HepG2 (cell line): ENCODE measurements at regions not wholly inside any gene's neighbourhood (a gene's known extent, or its start where the extent isn't known, plus 50 kb on each side); places are given as distances from the start of the nearest gene placed in this dataset.

Source experiments
- ATAC-seq: fragments of 200-7000 bp; cut with Tn5 transposase; 3 replicates; pipeline ENCODE4 v1.9.1; 2020; ENCODE audit warnings: mild to moderate bottlenecking, moderate library complexity
- BruUV-seq: library from RNA; stranded (reverse); fragments of 400-500 nt; replicated peaks from 2 replicates; lab custom pipeline; 2021; lab: Mats Ljungman, UMichigan
- CTCF ChIA-PET: fragments of 300-600 bp; formaldehyde crosslinking; extraction: SDS; loops from one replicate; lab custom pipeline; 2021; ENCODE audit warnings: low total read pairs, inconsistent platforms, low intra/inter-chr PET ratio; lab: Yijun Ruan, JAX
- POLR2A ChIA-PET: fragments of 350-600 bp; sonication (Branson Sonifier 250); formaldehyde crosslinking; loops from one replicate; lab custom pipeline; 2020; ENCODE audit warnings: antibody characterized with exemption, inconsistent platforms; lab: Yijun Ruan, JAX
- DNase-seq: peaks from one replicate; pipeline ENCODE4 v3.0.0-alpha.2; 2015; ENCODE audit warnings: low spot score
- FAIRE-seq: peaks from 3 replicates; lab custom pipeline; 2011; peaks lifted over from hg19 to GRCh38; lab: Jason Lieb, UNC
- H2AFZ ChIP-seq: one replicate; pipeline ENCODE4 v1.6.1; 2011; ENCODE audit warnings: low read length, inconsistent platforms
- H3K27ac ChIP-seq: fragments of 300-600 bp; 3 replicates; pipeline ENCODE4 v1.8.0; 2011; ENCODE audit warnings: mixed run types, mild to moderate bottlenecking, mixed read lengths, low read length, inconsistent platforms; ENCODE audit not compliant: insufficient read depth; ENCODE audit errors: extremely low read length
- H3K27me3 ChIP-seq, 2 experiments: fragments of 200-600 bp in 1 of 2; 2 replicates in 1 of 2; 3 replicates in 1 of 2; pipeline versions ENCODE4 v1.6.0 to v1.8.0; 2011; ENCODE audit warnings: low read length in 2 of 2, mild to moderate bottlenecking in 2 of 2, moderate library complexity in 2 of 2, inconsistent platforms in 1 of 2; ENCODE audit not compliant: insufficient read depth in 2 of 2, control insufficient read depth in 1 of 2
- H3K36me3 ChIP-seq, 2 experiments: fragments of 200-600 bp in 1 of 2; replicated peaks in 1 of 2; 2 replicates in 1 of 2; 3 replicates in 1 of 2; pipeline versions ENCODE4 v1.5.1 to v1.8.0; 2011; ENCODE audit warnings: low read length in 2 of 2, inconsistent platforms in 1 of 2; ENCODE audit not compliant: insufficient read depth in 2 of 2, control insufficient read depth in 1 of 2
- H3K4me1 ChIP-seq: 2 replicates; pipeline ENCODE4 v1.5.1; 2012; ENCODE audit warnings: low read length, inconsistent platforms; ENCODE audit not compliant: insufficient read depth
- H3K4me2 ChIP-seq: 2 replicates; pipeline ENCODE4 v1.6.0; 2011; ENCODE audit warnings: low read depth, low read length, inconsistent platforms
- H3K4me3 ChIP-seq, 3 experiments: fragments of 200-600 bp in 1 of 3; sonication (generic), shearing (Covaris generic) in 1 of 3; replicated peaks in 1 of 3; 2 replicates each; pipeline ENCODE4 v1.5.1; 2011 to 2016; ENCODE audit warnings: low read length in 3 of 3, inconsistent platforms in 2 of 3, low read depth in 2 of 3, mild to moderate bottlenecking in 2 of 3, control low read depth in 1 of 3, mixed read lengths in 1 of 3; ENCODE audit not compliant: insufficient read depth in 1 of 3
- H3K79me2 ChIP-seq: one replicate; pipeline ENCODE4 v1.6.1; 2011; ENCODE audit warnings: low read length, inconsistent platforms; ENCODE audit not compliant: insufficient read depth
- H3K9ac ChIP-seq: 2 replicates; pipeline ENCODE4 v1.6.0; 2011; ENCODE audit warnings: mild to moderate bottlenecking, low read depth, low read length, inconsistent platforms; ENCODE audit not compliant: insufficient read depth
- H3K9me3 ChIP-seq: 2 replicates; pipeline ENCODE4 v1.5.1; 2012; ENCODE audit warnings: mild to moderate bottlenecking, low read length
- H4K20me1 ChIP-seq: 2 replicates; pipeline ENCODE4 v1.6.0; 2011; ENCODE audit warnings: inconsistent platforms, mild to moderate bottlenecking, low read length, moderate library complexity; ENCODE audit not compliant: insufficient read depth
- ARNTL ChIP-seq: sonication (generic); formaldehyde crosslinking; IDR thresholded peaks from 2 replicates; pipeline ENCODE4 v1.4.0; 2020; ENCODE audit warnings: mild to moderate bottlenecking, missing genetic modification reagents
- ERF ChIP-seq: IDR thresholded peaks from 2 replicates; pipeline ENCODE4 v1.6.1; 2018; ENCODE audit warnings: missing biosample characterization, missing genetic modification reagents
- GPN1 ChIP-seq: sonication (generic); formaldehyde crosslinking; IDR thresholded peaks from 2 replicates; pipeline ENCODE4 v1.5.1; 2020; ENCODE audit warnings: missing genetic modification reagents, borderline replicate concordance
- IKZF4 ChIP-seq: sonication (generic); formaldehyde crosslinking; IDR thresholded peaks from 2 replicates; pipeline ENCODE4 v1.5.1; 2020; ENCODE audit warnings: borderline replicate concordance, mild to moderate bottlenecking, low read depth, missing genetic modification reagents; ENCODE audit errors: not compliant biosample characterization
- SMAD1 ChIP-seq: sonication (generic); formaldehyde crosslinking; IDR thresholded peaks from 2 replicates; pipeline ENCODE4 v1.4.0; 2020; ENCODE audit warnings: missing genetic modification reagents, low read depth, mild to moderate bottlenecking, borderline replicate concordance
- TCF12 ChIP-seq, 2 experiments: fragments of 450-650 bp in 1 of 2; sonication (generic) in 1 of 2; formaldehyde crosslinking in 1 of 2; IDR thresholded peaks; 2 replicates each; pipeline versions ENCODE4 v1.6.1 to v1.8.0; 2017 to 2022; ENCODE audit warnings: antibody characterized with exemption in 1 of 2, mild to moderate bottlenecking in 1 of 2, missing genetic modification reagents in 1 of 2, moderate library complexity in 1 of 2
- ZKSCAN1 ChIP-seq: fragments of 150-350 bp; IDR thresholded peaks from 2 replicates; pipeline ENCODE4 v1.6.1; 2014; ENCODE audit warnings: low read length
- ZNF160 ChIP-seq: sonication (generic); formaldehyde crosslinking; IDR thresholded peaks from 2 replicates; pipeline ENCODE4 v1.8.0; 2022; ENCODE audit warnings: mild to moderate bottlenecking, inconsistent platforms, missing genetic modification reagents
- ZNF678 ChIP-seq: sonication (generic); formaldehyde crosslinking; IDR thresholded peaks from 2 replicates; pipeline ENCODE4 v1.4.0; 2020; ENCODE audit warnings: mild to moderate bottlenecking, missing genetic modification reagents
- WGBS: methylation state at CpG from one replicate; pipeline ENCODE4 v1.1.6; 2017; ENCODE audit warnings: low lambda C conversion rate; 5-methylcytosine and 5-hydroxymethylcytosine counted together
- in situ Hi-C: cut with HindIII; loops from 2 replicates; pipeline ENCODE4 v1.10.0; 2017; ENCODE audit warnings: low pct_unique_long_range_greater_than_20kb; ENCODE audit not compliant: extremely low pct_ligation_motif_present
- intact Hi-C: fragments of 100-400 bp; cut with micrococcal nuclease; formaldehyde crosslinking; loops from one replicate; pipeline ENCODE4 v1.10.0; 2022; ENCODE audit not compliant: unreplicated experiment

DNA sequence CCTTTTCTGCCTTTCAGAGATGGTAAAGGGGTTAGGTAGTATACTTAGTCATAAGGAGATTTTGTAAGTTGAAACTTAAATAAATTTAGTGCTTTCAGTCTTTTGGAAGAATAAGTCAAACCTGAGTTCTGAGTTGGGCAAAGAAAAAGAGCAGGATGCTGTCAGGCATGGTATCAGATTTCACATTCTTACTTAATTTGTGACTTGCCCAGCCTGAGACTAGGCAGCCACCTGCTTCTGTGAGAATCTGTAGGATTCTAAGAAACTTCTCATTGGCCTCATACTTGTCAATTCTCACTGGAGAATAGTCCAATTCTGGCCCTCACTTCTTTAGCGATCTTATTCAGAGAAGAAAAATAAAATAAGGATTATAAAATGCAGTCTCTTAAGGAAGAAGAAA, 577.5 kb downstream of the DIPK2A start (continued):
- TF ChIP-seq TCF12 (IDR thresholded peaks at IDR 0.05) (no peak), TCF12 (CRISPR knock-in tag; IDR thresholded peaks at IDR 0.05) (no peak)

DNA sequence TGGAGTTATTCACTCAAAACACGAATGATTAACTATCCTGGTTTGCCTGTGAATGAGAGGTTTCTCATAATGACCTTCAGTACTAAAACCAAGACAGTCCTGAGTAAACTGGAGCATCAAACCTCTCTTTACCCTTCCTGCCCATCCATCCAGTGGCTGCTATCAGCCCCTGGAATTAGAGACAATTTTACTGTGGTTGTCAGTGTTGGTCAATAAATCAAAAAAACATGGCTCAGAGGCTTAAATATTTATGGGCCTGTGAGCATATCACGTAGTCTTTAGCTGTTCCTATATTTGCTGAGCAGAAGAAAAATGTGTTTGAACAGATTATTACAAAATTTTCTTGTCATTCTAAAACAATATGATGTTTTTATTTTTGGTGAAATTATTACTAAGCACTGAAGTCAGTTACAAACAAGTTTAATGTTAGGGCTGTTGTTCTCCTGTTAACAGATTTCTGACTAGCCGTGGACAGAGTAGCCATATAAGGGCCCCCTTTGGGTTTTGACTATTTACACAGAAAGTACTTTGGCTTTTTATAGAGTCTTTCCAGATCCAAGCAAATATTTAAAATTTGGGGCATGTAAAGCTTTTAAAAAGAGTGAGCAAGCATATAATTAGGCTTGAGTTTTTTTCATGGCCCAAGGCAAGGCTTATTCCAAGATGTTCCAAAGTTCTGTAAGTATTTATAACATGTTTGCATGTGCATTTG, 580.9 kb downstream of the DIPK2A start:
- BruUV-seq = no TSS peak
- DNase-seq (no peak), FAIRE-seq (no peak), ATAC-seq (no peak)
- Histone ChIP-seq H2AFZ (no peak overlapping the region), H3K27ac (no peak overlapping the region), H4K20me1 (no peaks in the 10 kb centered on the region), H3K79me2 (no peaks in the 10 kb centered on the region), H3K9ac (no peak overlapping the region), H3K4me3 (no peak overlapping the region), H3K27me3 (no peaks in the 10 kb centered on the region), H3K36me3 (no peaks in the 10 kb centered on the region), H3K9me3 (no peaks in the 10 kb centered on the region), H3K4me2 (no peak overlapping the region), H3K4me1 (no peaks in the 10 kb centered on the region)
- TF ChIP-seq ZNF160 (CRISPR knock-in tag) (no peak), ZKSCAN1 (no peak), ZNF678 (CRISPR knock-in tag) (no peak), ARNTL (no peak), ERF (CRISPR knock-in tag) (no peak), SMAD1 (CRISPR knock-in tag) (no peak), GPN1 (CRISPR knock-in tag) (no peak), IKZF4 (no peak)
- intact Hi-C loops = no loop called here
- 17% methylated on average over 3 of the region's 3 CpGs for WGBS
- in situ Hi-C loops = no loop called here
- ChIA-PET POLR2A (no interaction called here), CTCF (no interaction called here)
